ENCODE measurements at regions not wholly inside any gene's neighbourhood (a gene's known extent, or its start where the extent isn't known, plus 50 kb on each side); places are given as distances from the start of the nearest gene placed in this dataset.

GRCh38 chr4:128379860-128380259 is 92.2 kb upstream of the PGRMC2 start:
- Histone ChIP-seq H4K20me1 (ENCODE audit: insufficient read depth) (no peaks in the 10 kb centered on the region), H3K9ac (no peak overlapping the region), H3K79me2 (ENCODE audit: insufficient read depth) (no peaks in the 10 kb centered on the region), H2AFZ (no peak overlapping the region), H3K4me2 (ENCODE audit: unreplicated experiment) (no peak overlapping the region), H3K9me2 (ENCODE audit: insufficient read depth) (no peaks in the 10 kb centered on the region), H3F3A (ENCODE audit: insufficient read depth) (peaks cover 12% of the 10 kb centered on the region), H3K36me3 (ENCODE audit: low read depth) (no peaks in the 10 kb centered on the region), H3K27ac (no peak overlapping the region), H3K9me3 (ENCODE audit: low read depth) (no peaks in the 10 kb centered on the region), H3K4me1 (ENCODE audit: insufficient read depth) (peaks cover 19% of the 10 kb centered on the region), H3K4me3 (no peak overlapping the region), H3K27me3 (replicated peaks; ENCODE audit: insufficient read depth) (no peaks in the 10 kb centered on the region)
- in situ Hi-C loops (cut with MboI): no loop called here
- TF ChIP-seq EZH2phosphoT487 (IDR thresholded peaks at IDR 0.05; ENCODE audit: insufficient read depth, low read depth) (no peak), EZH2 (IDR thresholded peaks at IDR 0.05; ENCODE audit: insufficient read depth, poor library complexity, severe bottlenecking) (no peak)
- WGBS, 2 experiments (ENCODE audit: low coverage in 1 of 2, low lambda C conversion rate in 2 of 2, missing lambda C conversion rate in 2 of 2): 77 to 88% methylated on average over 3 of the region's 3 CpGs
- peak; percentile 57 for DNase-seq

GRCh38 chr4:128378668-128379067 is 91.1 kb upstream of the PGRMC2 start:
- no peaks in the 10 kb centered on the region for H3K9me2 ChIP-seq (ENCODE audit: insufficient read depth)
- no peaks in the 10 kb centered on the region for H3K36me3 ChIP-seq (ENCODE audit: low read depth)
- no peaks in the 10 kb centered on the region for H3K9me3 ChIP-seq (ENCODE audit: low read depth)
- no peaks in the 10 kb centered on the region for H3K27me3 ChIP-seq (replicated peaks; ENCODE audit: insufficient read depth)
- H3K79me2 ChIP-seq (ENCODE audit: insufficient read depth): no peaks in the 10 kb centered on the region
- H3K27ac ChIP-seq: no peak overlapping the region
- in situ Hi-C loops (cut with MboI): no loop called here
- TF ChIP-seq EZH2phosphoT487 (IDR thresholded peaks at IDR 0.05; ENCODE audit: insufficient read depth, low read depth) (no peak), EZH2 (IDR thresholded peaks at IDR 0.05; ENCODE audit: insufficient read depth, poor library complexity, severe bottlenecking) (no peak)
- no peak overlapping the region for H2AFZ ChIP-seq
- H3K9ac ChIP-seq: no peak overlapping the region
- H3K4me1 ChIP-seq (ENCODE audit: insufficient read depth): peaks cover 7% of the 10 kb centered on the region
- H3K4me3 ChIP-seq: no peak overlapping the region
- H3F3A ChIP-seq (ENCODE audit: insufficient read depth): peaks cover under 1% of the 10 kb centered on the region; the same call in 1 of the 2 replicates
- no peaks in the 10 kb centered on the region for H4K20me1 ChIP-seq (ENCODE audit: insufficient read depth)
- H3K4me2 ChIP-seq (ENCODE audit: unreplicated experiment): no peak overlapping the region
- 82 to 85% methylated on average over 3 of the region's 3 CpGs for WGBS, 2 experiments (ENCODE audit: low coverage in 1 of 2, low lambda C conversion rate in 2 of 2, missing lambda C conversion rate in 2 of 2)
- DNase-seq: no peak

- TF ChIP-seq EZH2 (IDR thresholded peaks at IDR 0.05; ENCODE audit: insufficient read depth, poor library complexity, severe bottlenecking): no peak
- TF ChIP-seq EZH2phosphoT487 (IDR thresholded peaks at IDR 0.05; ENCODE audit: insufficient read depth, low read depth): no peak
- Histone ChIP-seq H3K36me3 (ENCODE audit: low read depth) (no peaks in the 10 kb centered on the region), H3K9me3 (ENCODE audit: low read depth) (no peaks in the 10 kb centered on the region), H3K4me2 (ENCODE audit: unreplicated experiment) (no peak overlapping the region), H3K9ac (no peak overlapping the region), H3K4me1 (ENCODE audit: insufficient read depth) (peaks cover 9% of the 10 kb centered on the region), H3K4me3 (no peak overlapping the region), H3K79me2 (ENCODE audit: insufficient read depth) (no peaks in the 10 kb centered on the region), H4K20me1 (ENCODE audit: insufficient read depth) (no peaks in the 10 kb centered on the region), H3F3A (ENCODE audit: insufficient read depth) (peaks cover 5% of the 10 kb centered on the region; the same call in 1 of the 2 replicates), H2AFZ (no peak overlapping the region), H3K27me3 (replicated peaks; ENCODE audit: insufficient read depth) (no peaks in the 10 kb centered on the region), H3K27ac (no peak overlapping the region), H3K9me2 (ENCODE audit: insufficient read depth) (no peaks in the 10 kb centered on the region)
- in situ Hi-C loops (cut with MboI): no loop called here
- DNase-seq: no peak
- WGBS, 2 experiments (ENCODE audit: low coverage in 1 of 2, low lambda C conversion rate in 2 of 2, missing lambda C conversion rate in 2 of 2): 92 to 97% methylated on average over 4 of the region's 4 CpGs
Observed at GRCh38 chr4:128376958-128377357, 89.3 kb upstream of the PGRMC2 start.

- no peak overlapping the region for H3K4me3 ChIP-seq
- H4K20me1 ChIP-seq (ENCODE audit: insufficient read depth): no peaks in the 10 kb centered on the region
- TF ChIP-seq EZH2phosphoT487 (IDR thresholded peaks at IDR 0.05; ENCODE audit: insufficient read depth, low read depth) (no peak), EZH2 (IDR thresholded peaks at IDR 0.05; ENCODE audit: insufficient read depth, poor library complexity, severe bottlenecking) (no peak)
- WGBS, 2 experiments (ENCODE audit: low coverage in 1 of 2, low lambda C conversion rate in 2 of 2, missing lambda C conversion rate in 2 of 2): 91 to 100% methylated on average over 5 of the region's 5 CpGs
- in situ Hi-C loops (cut with MboI): no loop called here
- H3K4me2 ChIP-seq (ENCODE audit: unreplicated experiment): no peak overlapping the region
- H3F3A ChIP-seq (ENCODE audit: insufficient read depth): peaks cover 12% of the 10 kb centered on the region
- no peak overlapping the region for H3K27ac ChIP-seq
- H3K9me2 ChIP-seq (ENCODE audit: insufficient read depth): no peaks in the 10 kb centered on the region
- H3K79me2 ChIP-seq (ENCODE audit: insufficient read depth): no peaks in the 10 kb centered on the region
- H3K9me3 ChIP-seq (ENCODE audit: low read depth): no peaks in the 10 kb centered on the region
- H2AFZ ChIP-seq: no peak overlapping the region
- no peaks in the 10 kb centered on the region for H3K27me3 ChIP-seq (replicated peaks; ENCODE audit: insufficient read depth)
- H3K9ac ChIP-seq: no peak overlapping the region
- DNase-seq: no peak
- H3K36me3 ChIP-seq (ENCODE audit: low read depth): no peaks in the 10 kb centered on the region
- H3K4me1 ChIP-seq (ENCODE audit: insufficient read depth): peaks cover 16% of the 10 kb centered on the region
Observed at GRCh38 chr4:128376303-128376702, 88.7 kb upstream of the PGRMC2 start.

- H3K4me2 ChIP-seq (ENCODE audit: unreplicated experiment): no peak overlapping the region
- peaks cover 20% of the 10 kb centered on the region for H3F3A ChIP-seq (ENCODE audit: insufficient read depth)
- H3K27me3 ChIP-seq (replicated peaks; ENCODE audit: insufficient read depth): no peaks in the 10 kb centered on the region
- no peak overlapping the region for H3K4me3 ChIP-seq
- no peaks in the 10 kb centered on the region for H3K36me3 ChIP-seq (ENCODE audit: low read depth)
- in situ Hi-C loops (cut with MboI): no loop called here
- 92 to 100% methylated on average over 2 of the region's 2 CpGs for WGBS, 2 experiments (ENCODE audit: low coverage in 1 of 2, low lambda C conversion rate in 2 of 2, missing lambda C conversion rate in 2 of 2)
- H4K20me1 ChIP-seq (ENCODE audit: insufficient read depth): no peaks in the 10 kb centered on the region
- DNase-seq: no peak
- peaks cover 24% of the 10 kb centered on the region for H3K4me1 ChIP-seq (ENCODE audit: insufficient read depth)
- TF ChIP-seq EZH2 (IDR thresholded peaks at IDR 0.05; ENCODE audit: insufficient read depth, poor library complexity, severe bottlenecking) (no peak), EZH2phosphoT487 (IDR thresholded peaks at IDR 0.05; ENCODE audit: insufficient read depth, low read depth) (no peak)
- H3K9me2 ChIP-seq (ENCODE audit: insufficient read depth): no peaks in the 10 kb centered on the region
- H3K9ac ChIP-seq: no peak overlapping the region
- no peak overlapping the region for H2AFZ ChIP-seq
- no peak overlapping the region for H3K27ac ChIP-seq
- H3K79me2 ChIP-seq (ENCODE audit: insufficient read depth): no peaks in the 10 kb centered on the region
- H3K9me3 ChIP-seq (ENCODE audit: low read depth): no peaks in the 10 kb centered on the region
Observed at GRCh38 chr4:128373628-128374027, 86.0 kb upstream of the PGRMC2 start.

Data from GM23248 (cell line).